ENCODE measurements at regions not wholly inside any gene's neighbourhood (a gene's known extent, or its start where the extent isn't known, plus 50 kb on each side); places are given as distances from the start of the nearest gene placed in this dataset.
A peak's percentile ranks its signal among the peaks of the same experiment; 100 is the strongest.

DNA sequence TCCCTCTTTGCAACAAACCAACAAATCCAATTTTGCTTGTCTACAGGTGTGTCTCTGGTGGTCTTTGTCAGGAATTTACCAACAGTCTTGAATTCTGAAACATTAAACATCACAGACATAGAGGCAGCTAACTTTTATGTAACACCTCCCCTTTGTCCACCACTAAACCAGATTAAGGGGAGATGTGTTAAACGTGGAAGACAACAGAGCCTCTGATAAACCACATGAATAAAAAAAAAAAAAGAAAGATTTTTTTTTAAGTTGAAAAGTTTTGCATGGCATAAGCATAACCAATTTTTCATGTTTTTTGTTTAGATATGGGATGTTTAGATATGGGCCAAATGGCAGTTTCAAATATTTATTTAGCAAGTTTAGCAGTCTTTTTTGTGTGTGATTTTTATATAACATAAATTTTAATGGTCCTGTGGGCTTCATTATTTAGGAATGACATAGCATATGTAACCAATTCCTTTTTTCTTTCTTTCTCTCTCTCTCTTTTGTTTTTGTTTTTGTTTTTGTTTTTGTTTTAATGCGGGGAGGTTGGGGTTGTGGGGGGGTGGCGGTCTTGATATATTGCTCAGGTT is 60.7 kb upstream of the BTN3A2 start:
- H3K4me3 Mint-ChIP-seq: peak overlapping the region; percentile 96
- POLR2A ChIA-PET: interaction anchor here (0.6 to 1.3 kb wide), 5 partner anchors 19 to 180 kb away, joined by 3 to 10 read pairs (median 6); a partner anchor contains a TSS
- no peaks in the 10 kb centered on the region for H3K9me3 ChIP-seq (ENCODE audit: control extremely low read depth in 1 of 3, control insufficient read depth in 2 of 3, insufficient read depth in 1 of 3, low read length in 2 of 3)
- no peaks in the 10 kb centered on the region for H3K79me2 ChIP-seq (ENCODE audit: control insufficient read depth, insufficient read depth, low read length)
- peak overlapping the region; percentile 57 to 88 (median 85) for H3K4me3 ChIP-seq (ENCODE audit: control extremely low read depth in 1 of 5, extremely low read depth in 1 of 5, insufficient read depth in 1 of 5, low read depth in 2 of 5, low read length in 4 of 5)
- H3K27me3 ChIP-seq (replicated peaks in 1 of 4; ENCODE audit: control extremely low read depth in 1 of 4, control insufficient read depth in 3 of 4, insufficient read depth in 4 of 4, low read length in 3 of 4): no peaks in the 10 kb centered on the region
- H3K4me1 Mint-ChIP-seq: peaks cover 10% of the 10 kb centered on the region
- no peak for TF ChIP-seq EZH2 (IDR thresholded peaks at IDR 0.05; ENCODE audit: borderline replicate concordance, insufficient read depth, low read depth, low read length, poor library complexity, severe bottlenecking)
- TF ChIP-seq, protein P1, sequence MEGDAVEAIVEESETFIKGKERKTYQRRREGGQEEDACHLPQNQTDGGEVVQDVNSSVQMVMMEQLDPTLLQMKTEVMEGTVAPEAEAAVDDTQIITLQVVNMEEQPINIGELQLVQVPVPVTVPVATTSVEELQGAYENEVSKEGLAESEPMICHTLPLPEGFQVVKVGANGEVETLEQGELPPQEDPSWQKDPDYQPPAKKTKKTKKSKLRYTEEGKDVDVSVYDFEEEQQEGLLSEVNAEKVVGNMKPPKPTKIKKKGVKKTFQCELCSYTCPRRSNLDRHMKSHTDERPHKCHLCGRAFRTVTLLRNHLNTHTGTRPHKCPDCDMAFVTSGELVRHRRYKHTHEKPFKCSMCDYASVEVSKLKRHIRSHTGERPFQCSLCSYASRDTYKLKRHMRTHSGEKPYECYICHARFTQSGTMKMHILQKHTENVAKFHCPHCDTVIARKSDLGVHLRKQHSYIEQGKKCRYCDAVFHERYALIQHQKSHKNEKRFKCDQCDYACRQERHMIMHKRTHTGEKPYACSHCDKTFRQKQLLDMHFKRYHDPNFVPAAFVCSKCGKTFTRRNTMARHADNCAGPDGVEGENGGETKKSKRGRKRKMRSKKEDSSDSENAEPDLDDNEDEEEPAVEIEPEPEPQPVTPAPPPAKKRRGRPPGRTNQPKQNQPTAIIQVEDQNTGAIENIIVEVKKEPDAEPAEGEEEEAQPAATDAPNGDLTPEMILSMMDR (IDR thresholded peaks at IDR 0.05): no peak
- CTCF ChIA-PET: interaction anchor here (0.9 to 1.1 kb wide), 2 partner anchors 18 to 264 kb away, joined by 3 read pairs; no protein-coding TSS in a partner anchor
- H3K4me1 ChIP-seq (ENCODE audit: control insufficient read depth in 2 of 2, insufficient read depth in 2 of 2, low read length in 2 of 2): peaks cover 5 to 9% of the 10 kb centered on the region in 2 donors
- ATAC-seq (ENCODE audit: low read depth) (no peak), DNase-seq (no peak)
- H3K9ac ChIP-seq (ENCODE audit: low read length): peak overlapping the region; percentile 91
- H4K20me1 ChIP-seq (ENCODE audit: control insufficient read depth, insufficient read depth, low read length, poor library complexity, severe bottlenecking): no peaks in the 10 kb centered on the region
- no peaks in the 10 kb centered on the region for H3K9me3 Mint-ChIP-seq (ENCODE audit: insufficient read depth)
- H3K4me2 ChIP-seq (replicated peaks; ENCODE audit: low read depth, low read length, poor library complexity, severe bottlenecking): peak overlapping the region; percentile 72
- WGBS (ENCODE audit: insufficient coverage): no CpG with 5 or more reads among the region's 3 CpGs
- intact Hi-C loops (cut with micrococcal nuclease): no loop called here
- H3K27me3 Mint-ChIP-seq: no peaks in the 10 kb centered on the region
- peak overlapping the region; percentile 74 for H2AFZ ChIP-seq (ENCODE audit: insufficient read depth, low read depth, low read length, poor library complexity, severe bottlenecking)
- peak overlapping the region; percentile 58 to 81 for H3K27ac ChIP-seq (ENCODE audit: low read length in 2 of 2)
- peak overlapping the region; percentile 95 for H3K27ac Mint-ChIP-seq
- no peaks in the 10 kb centered on the region for H3K36me3 ChIP-seq (replicated peaks in 1 of 2; ENCODE audit: control extremely low read depth in 1 of 2, control insufficient read depth in 1 of 2, extremely low read depth in 1 of 2, insufficient read depth in 2 of 2, low read length in 1 of 2)

Measured in B cell (primary cell).